ENCODE measurements at regions not wholly inside any gene's neighbourhood (a gene's known extent, or its start where the extent isn't known, plus 50 kb on each side); places are given as distances from the start of the nearest gene placed in this dataset.

GRCh38 chr9:105023788-105024187 is 95.8 kb upstream of the ABCA1 start:
- no peak for DNase-seq

DNA sequence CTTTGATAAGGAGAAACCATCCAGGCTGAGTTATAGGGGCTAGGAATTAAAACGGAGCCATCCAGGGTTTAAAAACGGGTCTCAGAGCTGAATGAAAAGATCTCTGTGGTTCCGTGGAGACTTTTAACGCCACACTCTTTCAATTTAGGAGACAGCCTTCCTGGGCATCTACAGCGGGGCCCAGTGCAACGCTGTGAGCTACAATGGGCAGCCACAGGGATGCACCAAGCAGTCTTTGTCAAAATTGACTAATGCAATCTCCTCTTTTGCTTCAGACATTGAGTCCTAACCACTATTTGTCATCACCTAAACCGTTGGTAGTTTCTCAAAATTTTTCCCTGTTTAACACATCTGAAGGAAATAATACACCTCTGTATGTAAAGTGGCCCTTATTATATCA is 96.6 kb upstream of the ABCA1 start:
- no peak for DNase-seq

DNA sequence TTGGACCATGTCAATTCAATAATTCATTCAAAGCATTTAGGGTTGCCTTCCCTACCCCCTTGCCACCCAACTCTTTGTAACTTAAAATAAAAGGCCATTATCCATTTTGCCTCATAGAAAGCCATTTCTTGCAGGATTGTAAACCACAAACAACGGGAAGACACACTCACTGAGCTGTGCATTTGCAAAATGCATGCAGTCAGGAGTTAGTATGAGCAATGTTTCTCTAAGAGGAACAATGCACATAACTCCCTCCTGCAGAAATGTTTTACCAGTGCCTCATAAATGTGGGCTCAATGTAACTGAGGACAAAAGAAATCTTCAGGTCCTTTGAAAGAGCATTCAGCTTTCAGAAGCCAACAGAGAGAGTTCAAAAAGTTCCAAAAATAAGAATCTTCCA is 98.5 kb upstream of the ABCA1 start:
- no peak for DNase-seq

- no peak for DNase-seq
Measured at GRCh38 chr9:105027084-105027483, 99.1 kb upstream of the ABCA1 start.

DNA sequence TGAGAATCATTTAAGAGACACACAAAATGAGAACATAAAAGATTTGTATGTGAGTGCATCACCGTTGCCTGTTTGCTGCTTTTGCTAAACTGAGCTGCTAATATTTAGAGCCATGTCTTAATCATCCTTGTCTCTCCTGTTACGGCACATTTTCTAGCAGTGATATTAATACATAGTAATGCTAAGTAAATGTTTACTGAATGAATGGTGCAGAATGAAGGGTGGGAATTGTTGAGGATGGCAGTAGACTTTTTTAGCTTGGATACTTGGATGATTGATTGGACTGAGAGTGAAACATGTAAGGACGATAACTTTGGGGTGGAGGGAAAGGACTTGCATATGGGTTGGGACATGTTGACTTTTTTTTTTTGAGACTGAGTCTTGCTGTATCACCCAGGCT is 102.3 kb upstream of the ABCA1 start:
- no peak for DNase-seq

DNA sequence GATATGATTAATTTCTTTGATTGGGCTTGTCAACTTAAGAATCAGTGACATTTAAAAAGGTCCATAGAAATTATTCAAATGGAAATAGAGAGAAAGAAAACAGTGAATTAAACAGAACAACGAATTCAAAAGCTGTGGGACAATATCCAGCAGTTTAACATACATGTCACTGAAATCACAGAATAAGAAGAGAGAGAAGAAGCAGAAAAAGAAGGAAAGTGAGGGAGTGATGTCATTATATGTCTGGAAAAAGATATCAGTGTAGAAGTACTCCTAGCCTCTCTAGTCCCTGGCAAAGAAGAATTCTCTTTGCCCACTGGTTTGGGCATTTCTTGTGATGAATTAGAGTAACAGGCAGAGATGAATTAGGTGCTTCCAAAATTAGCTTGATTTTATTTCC is 109.2 kb upstream of the ABCA1 start:
- no peak for DNase-seq

- DNase-seq: no peak
Measured at GRCh38 chr9:105038051-105038450, 110.1 kb upstream of the ABCA1 start.

- no peak for DNase-seq
Measured at GRCh38 chr9:105039175-105039799, 111.3 kb upstream of the ABCA1 start.

DNA sequence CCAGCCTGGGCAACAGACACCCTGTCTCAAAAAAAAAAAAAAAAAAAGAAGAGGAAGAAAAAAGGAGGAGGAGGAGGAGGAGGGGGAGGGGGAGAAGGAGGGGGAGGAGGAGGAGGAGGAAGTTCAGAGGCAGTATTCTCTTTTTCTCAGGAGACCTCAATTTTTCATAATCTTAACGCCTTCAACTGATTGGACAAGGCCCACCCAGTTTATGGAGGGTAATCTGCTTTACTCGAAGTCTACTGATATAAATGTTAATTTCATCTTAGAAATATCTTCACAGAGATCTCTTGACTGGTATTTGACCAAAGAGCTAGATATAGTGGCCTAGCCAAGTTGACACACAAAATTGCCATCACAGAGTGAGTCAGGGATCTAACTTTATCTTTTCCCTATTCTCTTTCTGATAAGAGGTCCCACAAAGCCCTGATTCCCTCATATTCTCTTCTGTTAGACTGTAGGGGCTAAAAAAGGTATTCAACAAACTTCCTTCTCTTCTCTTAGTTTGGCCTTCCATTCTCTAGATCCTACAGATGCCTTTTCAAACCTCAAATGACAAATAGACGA is 115.5 kb upstream of the ABCA1 start:
- DNase-seq: no peak

- peak in 1 of 2 experiments; percentile 65 for DNase-seq
Measured at GRCh38 chr9:105044518-105044917, 116.6 kb upstream of the ABCA1 start.

- peak in 1 of 2 experiments; percentile 42 for DNase-seq
Measured at GRCh38 chr9:105046907-105047741, 119.2 kb upstream of the ABCA1 start.

DNA sequence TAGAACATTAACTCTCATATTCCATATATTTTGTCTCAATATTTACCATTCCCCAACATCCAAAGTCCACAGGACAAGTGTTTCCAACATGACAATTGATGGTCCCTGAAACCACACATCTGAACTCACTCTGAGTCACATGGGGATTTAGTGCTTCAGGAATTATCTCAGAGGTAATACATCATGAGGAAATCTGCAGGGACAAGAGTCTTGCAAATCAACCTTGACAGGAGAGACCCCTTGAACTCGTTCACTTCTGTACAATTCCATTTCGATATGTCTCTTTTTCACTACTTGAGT is 119.7 kb upstream of the ABCA1 start:
- no peak for DNase-seq

GRCh38 chr9:105048331-105048730 is 120.4 kb upstream of the ABCA1 start:
- DNase-seq: no peak

DNA sequence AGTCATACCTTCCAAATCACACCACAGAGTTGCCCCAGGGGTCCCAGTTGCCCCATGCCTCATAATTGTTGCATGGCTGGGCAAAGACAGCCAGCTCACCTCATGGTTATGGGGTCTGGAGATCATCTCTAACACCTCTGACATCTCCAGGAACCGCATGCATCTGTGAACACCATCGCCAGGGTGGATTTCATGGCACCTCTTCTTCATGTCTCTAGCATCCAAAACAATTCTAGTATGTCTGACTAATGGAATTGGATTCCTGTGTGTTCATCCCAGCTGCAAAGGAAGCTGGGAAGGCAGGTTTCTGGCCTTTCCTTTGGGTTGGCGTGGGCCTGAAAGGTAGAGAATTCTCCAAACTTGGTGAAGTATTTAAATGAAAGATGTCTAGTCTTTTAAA is 122.3 kb upstream of the ABCA1 start:
- no peak for DNase-seq

DNA sequence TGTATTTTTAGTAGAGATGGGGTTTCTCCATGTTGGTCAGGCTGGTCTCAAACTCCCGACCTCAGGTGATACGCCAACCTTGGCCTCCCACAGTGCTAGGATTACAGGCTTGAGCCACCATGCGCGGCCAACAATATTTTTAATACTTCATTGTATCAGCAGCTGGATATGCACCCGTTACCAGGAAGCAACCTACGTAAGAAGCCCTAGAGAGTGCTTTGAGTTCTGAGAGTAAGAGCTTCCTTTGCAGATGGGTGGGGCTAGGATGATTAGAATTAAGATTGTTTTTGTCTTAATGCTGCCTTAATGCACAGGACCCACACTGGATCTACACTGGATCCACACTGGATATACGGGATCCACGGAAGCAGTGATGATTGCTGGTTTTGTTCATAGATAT is 123.9 kb upstream of the ABCA1 start:
- no peak for DNase-seq

DNA sequence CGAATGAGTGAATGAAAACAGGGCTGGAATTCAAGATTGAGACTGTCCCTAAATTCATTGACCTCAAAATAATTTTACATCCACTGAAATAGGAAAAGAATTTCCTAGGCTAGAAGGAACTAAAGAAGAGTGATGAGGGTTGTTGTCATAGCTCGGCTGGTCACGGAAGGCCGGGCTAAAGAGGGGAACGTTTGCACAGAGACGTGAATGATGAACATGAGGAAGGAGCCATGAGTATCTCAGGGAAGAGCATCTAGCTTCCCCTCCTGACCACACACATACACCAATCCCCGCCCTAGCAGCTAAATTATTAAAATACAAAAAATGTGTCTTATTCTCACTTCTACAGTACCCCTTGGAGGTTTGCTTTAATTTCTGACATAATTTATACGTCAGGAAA is 124.4 kb upstream of the ABCA1 start:
- no peak for DNase-seq

DNA sequence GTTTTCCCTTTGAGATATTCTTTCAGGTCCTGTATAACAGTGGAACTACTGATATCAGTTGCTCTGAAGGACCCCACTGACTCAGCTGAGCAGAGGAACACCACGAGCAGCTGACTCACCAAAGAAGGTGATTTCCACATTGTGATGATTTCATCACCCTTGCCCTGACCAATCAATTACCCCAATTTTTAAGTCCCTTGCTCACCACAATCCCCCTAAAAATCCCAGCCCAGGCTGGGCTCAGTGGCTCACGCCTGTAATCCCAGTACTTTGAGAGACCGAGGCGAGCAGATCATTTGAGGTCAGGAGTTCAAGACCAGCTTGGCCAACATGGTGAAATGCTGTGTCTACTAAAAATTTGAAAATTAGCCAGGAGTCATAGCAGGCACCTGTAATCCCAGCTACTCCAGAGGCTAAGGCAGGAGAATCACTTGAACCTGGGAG is 125.3 kb upstream of the ABCA1 start:
- DNase-seq: no peak

GRCh38 chr9:105054491-105054890 is 126.5 kb upstream of the ABCA1 start:
- DNase-seq: peak in 1 of 2 experiments; percentile 70

DNA sequence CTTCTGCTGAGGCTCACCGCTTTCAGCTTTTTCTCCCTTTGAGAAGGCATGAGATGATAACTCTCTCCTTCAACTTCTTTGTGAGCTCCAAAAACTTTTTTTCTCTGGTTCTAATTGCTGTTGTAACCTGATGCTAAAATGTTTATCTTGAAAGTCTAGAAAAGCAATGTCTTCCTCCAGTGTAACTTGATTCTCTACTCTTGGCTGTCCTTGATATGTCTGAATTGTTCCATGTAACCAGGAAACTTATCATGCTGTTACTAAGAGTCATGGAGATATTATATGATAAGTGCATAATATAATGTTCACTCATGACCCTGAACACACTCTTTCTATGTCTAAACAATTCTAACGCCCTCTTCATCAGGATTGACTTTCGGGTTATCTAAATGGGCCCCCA is 128.0 kb upstream of the ABCA1 start:
- DNase-seq: no peak

GRCh38 chr9:105057551-105057950 is 129.6 kb upstream of the ABCA1 start:
- no peak for DNase-seq

- DNase-seq: no peak
Measured at GRCh38 chr9:105059252-105059651, 131.3 kb upstream of the ABCA1 start.

DNA sequence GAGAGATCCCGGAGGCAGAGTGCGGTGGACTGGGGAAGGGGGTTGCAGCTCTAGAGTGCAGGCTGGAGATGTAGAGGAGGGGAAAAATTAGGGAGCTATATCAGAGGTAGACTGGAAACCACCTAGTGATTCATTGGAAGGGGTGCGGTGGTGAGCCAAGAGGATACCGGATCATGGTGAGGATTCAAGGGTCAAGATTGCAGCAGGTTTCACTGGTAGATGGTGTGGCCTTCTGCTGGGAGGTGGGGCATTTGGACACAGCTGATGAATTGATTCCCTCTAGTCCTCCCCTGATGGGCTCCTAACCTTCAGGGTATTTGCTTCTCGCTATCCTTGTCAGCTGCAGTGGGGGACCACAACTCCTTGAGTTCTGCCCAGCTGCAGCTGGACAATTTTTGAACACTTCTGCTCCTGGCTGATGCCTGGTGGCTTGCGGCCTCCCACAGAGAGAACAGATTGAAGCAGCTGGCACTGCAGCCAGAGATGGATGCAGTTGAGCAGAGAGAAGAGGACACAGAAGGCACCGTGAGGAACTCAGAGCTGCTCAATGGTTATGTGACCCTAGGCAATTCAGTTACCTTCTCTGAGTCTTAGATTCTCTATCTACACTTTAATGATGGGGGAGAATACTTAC is 134.4 kb upstream of the ABCA1 start:
- DNase-seq: peak in 1 of 2 experiments; percentile 76

DNA sequence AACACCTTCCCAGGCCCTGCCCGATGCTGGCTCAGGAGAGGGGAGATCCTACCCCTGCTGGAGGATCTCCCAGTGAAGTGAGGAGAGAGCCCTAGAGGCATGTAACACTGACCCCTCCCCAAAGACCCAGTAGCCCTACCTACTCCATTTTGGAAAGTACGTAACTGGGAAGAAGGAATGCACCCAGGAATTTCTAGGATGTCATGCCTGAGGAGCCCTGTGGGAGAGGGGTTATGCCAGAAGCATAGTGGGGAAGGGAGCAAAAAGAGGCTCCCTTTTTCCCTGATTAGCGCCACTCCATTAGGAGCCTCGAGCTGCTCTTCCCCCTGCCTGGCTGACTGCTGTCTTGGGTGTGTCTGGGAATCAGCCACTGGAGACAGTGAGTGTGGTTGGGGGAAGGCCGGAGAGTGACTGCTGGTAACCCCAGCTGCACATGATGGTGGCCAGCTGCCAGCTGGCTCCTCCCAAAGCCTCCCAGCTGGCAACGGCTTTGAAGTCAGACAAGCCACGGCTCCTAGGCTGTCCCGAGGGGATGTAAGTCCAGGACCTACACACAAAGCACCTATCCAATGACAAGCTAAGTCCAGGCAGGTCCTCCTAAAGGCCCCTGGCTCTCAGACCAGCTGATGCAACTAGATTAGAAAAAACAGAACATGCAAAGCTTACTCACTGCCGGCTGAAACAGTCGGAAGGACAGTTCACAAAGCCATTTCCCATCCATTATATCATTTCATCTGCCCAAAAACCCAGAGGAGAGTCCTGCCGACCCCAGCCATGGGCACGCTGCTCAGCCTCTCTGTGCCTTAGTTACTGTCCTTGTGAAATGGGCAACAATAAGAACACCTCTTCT is 136.5 kb upstream of the ABCA1 start:
- DNase-seq: peak; percentile 22 to 90
